Jurkat, Clone E6-1 (cell line): ENCODE measurements at regions not wholly inside any gene's neighbourhood (a gene's known extent, or its start where the extent isn't known, plus 50 kb on each side); places are given as distances from the start of the nearest gene placed in this dataset.

Experiments used
- DNase-seq: peaks from one replicate; pipeline ENCODE4 v3.0.0-alpha.2; 2011; ENCODE audit warnings: low read depth, low spot score
- H3K4me3 ChIP-seq: 2 replicates; pipeline ENCODE4 v1.5.1; 2011; ENCODE audit warnings: mild to moderate bottlenecking, low read length, control low read depth, moderate library complexity

DNA sequence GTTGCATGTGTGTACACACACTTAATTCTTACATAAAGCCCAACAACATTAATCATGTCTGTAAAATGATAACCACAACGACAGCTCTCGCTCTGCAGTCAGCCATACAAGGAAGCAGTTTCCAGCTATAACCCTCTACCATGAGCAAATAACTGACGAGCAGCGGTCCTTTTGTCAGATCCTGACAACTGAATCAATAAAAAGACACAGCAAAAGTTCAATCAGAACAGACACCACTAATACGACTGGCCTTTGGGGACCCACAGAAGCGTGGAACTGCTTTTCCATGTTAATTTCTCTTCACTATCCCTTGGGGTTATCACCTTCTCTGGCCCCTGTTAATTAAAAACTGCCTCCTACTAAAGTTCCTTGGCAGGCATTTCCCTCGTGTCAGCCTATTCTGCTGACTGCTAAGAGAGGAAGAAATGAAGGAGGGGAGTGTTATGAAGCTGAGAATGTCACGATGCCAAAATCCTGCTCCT is 722.8 kb upstream of the GRAMD2B start:
- DNase-seq: no peak

DNA sequence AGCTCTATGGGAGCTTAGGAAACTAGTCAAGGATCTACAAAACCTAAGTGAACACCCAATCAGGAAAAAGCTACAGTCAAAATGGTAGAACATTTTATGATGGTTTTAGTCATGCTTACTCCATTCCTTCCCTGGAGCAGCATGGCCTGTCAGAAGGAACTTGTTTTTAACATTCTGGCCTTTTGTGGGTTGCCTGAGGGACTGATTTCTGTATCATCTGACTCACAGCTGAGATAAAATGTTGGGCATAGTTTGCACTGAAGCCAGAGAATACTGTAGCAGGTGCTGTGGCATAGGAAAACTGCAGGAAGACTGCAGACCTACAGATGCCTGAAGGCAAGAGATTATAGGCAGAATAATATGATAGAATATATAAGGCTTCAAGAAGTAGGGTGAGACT is 719.6 kb upstream of the GRAMD2B start:
- no peak overlapping the region for H3K4me3 ChIP-seq
- DNase-seq: no peak

More for the DNA sequence above, 722.8 kb upstream of the GRAMD2B start:
- H3K4me3 ChIP-seq: no peak overlapping the region

DNA sequence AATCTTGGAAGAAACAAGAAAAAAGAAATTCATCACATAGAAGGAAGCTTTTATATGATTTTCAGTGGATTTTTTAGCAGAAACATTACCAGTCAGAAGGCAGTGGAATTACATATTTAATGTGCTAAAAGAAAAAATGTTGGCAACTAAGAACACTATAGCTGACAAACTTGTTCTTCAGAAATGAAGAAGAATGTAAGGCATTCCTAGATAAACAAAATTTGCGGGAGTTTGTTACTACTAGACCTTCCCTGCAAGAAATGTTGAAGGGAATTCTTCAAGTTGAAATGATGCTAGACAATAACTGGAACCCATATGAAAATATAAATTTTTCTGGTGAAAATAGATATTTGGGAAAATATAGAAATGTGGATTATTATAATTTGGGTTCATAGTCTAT is 718.3 kb upstream of the GRAMD2B start:
- no peak for DNase-seq
- H3K4me3 ChIP-seq: no peak overlapping the region

DNA sequence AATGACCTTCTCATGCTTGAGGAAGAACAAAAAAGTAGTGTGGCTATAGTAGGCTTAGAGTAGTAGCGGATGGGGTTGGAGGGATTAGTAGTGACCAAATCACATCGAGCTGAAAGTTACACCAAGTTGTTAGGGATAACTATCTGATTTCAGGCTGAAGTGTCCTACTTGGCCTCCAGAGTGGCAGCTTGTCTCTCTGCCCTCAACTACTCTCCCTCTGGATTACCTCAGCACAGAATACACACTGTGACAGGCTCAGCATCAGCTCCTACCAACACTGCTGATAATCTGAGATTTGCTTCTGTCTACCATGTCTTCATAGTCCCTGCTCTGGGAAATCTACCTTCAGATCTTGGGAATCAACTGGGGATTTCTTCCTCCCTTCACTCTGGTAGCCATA is 714.6 kb upstream of the GRAMD2B start:
- no peak for DNase-seq
- no peak overlapping the region for H3K4me3 ChIP-seq

DNA sequence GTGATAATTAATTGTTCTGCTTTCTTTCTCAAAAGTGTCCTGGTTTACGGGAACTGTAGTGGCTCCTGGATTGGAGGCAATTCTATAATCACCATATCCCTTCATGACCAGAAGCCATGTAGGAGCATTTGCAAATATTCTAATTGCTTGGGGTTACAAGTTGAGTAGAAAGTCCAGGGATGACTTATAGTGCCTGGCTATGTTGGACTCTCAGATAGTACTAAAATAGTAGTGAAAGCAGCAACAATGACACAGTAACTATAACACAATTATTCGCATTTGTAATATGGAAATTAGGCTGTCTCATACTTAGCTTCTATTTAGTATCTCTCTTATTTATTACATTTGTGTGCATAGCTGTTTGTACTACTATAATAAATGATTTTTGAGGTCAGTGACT is 712.5 kb upstream of the GRAMD2B start:
- DNase-seq: no peak
- H3K4me3 ChIP-seq: no peak overlapping the region

DNA sequence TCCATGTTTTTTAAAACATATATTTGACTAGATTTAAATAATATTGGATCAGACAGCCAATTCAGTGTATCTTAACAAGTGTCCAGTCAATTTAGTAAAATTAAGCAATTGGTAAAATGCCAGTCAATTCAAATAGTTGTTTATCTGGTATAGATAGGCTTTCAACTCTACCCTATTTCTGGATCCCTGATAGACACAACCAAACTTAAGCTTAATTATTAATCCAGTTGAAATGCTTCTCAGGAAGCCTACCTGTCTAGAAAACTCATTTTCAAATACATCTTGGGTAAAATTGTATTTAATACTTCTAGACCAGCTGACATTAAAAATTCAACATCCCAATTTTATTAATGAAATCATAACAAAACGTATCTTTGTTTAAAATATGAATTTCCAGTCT is 710.8 kb upstream of the GRAMD2B start:
- no peak overlapping the region for H3K4me3 ChIP-seq
- DNase-seq: no peak

DNA sequence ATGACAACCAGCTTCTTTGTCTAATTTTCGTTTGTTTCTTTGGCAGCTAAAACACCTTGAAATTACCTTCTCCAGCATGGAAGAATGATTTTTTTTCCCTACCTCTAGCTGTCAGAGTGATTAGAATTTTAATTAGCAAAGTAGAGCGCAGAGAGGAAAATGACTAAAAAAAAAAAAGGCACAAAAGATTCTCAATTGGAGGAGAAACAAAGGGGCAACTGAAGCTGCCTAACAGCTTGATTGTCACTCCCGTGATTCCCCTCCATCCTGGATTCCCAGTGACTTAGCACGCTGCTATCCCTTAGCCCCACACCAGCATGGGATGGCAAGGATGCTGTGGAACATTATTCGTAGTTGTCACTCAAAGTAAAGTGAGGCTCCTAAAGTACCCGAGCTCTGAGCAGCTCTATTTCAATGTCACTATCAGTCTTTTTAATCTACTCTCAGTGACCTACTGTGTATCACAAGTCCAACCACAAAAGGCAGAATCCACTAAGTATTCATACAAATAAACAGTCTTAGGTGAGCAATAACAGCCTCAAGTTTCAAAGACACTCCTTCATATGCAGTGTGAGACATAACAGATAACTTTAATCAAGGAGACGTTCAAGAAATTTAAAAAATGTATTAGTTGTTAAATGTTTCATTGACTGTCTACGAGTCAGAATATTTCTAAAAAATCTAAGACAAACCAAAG is 710.0 kb upstream of the GRAMD2B start:
- DNase-seq: no peak
- no peak overlapping the region for H3K4me3 ChIP-seq

DNA sequence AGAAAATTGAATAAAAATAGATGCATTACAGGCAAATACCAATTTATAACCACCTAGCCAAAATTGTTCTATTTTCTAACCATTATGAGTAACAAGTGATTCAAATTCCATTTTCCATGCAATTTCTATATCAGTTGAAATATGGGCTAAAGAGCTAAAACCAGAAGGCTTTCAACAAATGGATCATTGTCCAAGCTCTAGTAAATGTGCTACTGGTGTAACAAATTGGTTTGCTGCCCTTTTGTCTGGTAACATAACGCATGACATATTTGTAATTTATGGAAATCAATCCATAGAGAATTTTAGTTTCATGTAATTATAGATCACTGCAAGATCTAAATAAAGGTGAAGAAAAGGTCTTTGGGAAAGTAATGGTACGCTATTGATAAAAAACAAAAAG is 708.0 kb upstream of the GRAMD2B start:
- no peak for DNase-seq
- H3K4me3 ChIP-seq: no peak overlapping the region

DNA sequence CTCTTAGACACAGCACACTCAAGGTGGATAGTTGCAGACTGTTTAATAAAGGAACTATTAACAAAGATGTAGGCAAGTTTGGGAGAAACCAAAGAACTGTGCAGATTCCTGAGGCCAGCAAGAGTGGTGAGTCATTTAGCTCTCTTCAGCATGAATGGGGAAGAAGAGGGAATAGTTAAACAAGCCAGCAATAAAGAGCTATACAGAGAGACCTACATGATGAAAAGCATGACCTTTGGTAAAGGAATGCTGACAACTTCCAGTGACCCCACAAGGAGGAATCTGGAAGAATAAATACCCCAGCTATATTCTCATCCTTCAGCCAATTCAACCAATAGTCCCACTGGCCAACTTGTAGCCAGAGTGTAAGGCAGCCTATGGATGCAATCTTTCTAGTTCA is 706.0 kb upstream of the GRAMD2B start:
- no peak for DNase-seq

DNA sequence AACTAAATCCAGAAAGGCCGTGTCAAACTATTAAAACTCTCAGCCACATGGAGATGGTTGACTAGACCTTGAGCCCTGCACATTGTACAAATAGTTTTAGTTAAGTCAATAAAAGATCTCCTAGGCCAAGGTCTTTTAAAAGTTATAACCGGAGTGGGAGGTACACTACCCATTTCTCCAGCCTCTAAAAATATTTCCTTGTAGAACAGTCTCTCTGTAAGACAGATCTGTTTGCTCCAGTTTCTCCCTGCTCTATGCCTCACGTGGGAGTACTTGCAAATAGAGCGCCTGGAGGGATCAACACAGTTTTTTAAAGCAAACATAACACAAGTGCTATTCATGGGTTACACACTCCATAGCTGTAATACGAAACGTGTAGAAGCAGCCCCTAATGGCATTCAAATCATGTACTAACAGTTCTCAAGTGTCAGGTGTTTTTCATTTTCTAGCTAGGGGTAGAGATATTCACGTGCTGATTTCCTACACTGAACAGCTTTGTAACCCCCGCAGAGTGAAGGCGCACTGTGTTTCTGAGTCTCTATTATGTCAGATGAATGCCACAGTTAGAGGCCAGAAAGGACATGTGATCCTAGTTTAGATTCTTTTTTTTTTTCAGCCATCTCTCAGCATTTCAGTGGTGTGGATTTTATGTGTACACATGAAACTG is 703.4 kb upstream of the GRAMD2B start:
- no peak for DNase-seq
- H3K4me3 ChIP-seq: no peak overlapping the region

More for the DNA sequence above, 706.0 kb upstream of the GRAMD2B start:
- H3K4me3 ChIP-seq: no peak overlapping the region

DNA sequence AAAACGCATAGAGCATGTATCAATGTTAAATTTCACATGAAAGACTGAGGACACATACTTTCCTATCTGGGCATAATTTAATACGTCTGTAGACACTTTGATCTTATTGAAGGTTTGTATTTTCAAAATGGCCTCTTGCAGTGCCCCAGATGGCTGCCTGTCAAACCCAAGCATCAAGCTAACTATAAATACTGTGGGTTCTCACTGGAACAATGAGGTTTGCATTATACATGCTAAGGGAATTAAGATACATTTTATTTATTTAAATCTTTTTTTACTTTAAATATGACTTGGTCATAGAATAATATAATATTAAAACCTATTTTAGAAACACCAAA is 702.9 kb upstream of the GRAMD2B start:
- H3K4me3 ChIP-seq: no peak overlapping the region
- DNase-seq: no peak

DNA sequence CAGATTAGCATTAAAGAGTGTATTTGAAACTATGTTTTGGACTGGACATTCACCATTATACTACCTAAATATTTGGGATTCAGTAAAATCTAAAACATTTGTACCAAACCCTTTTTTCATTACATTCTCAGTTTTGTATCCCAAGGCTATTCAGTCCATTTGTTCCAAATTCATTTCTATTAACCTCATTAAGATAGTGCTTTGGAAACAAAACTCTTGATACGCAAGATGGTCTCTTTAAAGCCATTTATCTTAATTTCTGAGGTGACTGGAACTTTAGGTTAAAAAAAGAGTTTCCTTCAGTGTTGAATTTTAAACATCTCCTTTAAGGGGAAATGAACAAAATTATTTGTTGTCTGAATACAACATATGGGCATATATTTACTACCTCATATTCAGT is 702.5 kb upstream of the GRAMD2B start:
- no peak overlapping the region for H3K4me3 ChIP-seq
- DNase-seq: no peak

DNA sequence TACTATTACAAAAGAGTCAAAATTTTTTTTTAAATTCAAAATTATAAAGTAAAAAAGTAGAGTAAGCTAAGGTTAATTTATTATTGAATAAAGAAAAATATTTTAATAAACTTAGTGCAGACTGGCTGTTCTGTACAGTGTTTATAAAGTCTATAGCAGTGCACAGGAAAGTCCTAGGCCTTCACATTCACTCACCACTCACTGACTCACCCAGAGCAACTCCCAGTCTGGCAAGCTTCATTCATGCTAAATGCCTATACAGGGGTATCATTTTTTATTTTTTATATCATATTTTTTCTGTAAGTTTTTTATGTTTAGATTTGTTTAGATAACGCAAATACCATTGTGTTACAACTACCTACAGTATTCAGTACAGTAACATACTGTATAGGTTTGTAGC is 700.7 kb upstream of the GRAMD2B start:
- H3K4me3 ChIP-seq: no peak overlapping the region
- no peak for DNase-seq

DNA sequence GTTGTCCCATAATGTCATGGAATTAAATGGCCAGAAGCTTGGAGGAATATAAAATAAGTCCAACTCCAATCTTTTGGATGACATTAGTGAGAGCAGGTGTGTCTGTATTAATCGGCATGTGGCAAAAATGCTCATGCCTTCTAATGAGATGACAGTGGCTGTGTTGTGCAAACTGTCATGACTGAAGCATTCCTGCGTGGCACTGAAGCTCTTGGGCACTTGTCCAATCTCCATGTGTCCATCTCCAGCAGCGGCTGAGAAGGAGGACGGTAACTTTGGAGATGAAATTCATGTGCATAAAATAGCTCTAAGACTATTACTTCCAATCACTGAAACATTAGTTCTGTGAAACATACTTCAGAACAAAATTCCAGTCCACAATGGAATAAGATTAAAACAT is 697.5 kb upstream of the GRAMD2B start:
- DNase-seq: no peak
- H3K4me3 ChIP-seq: no peak overlapping the region

DNA sequence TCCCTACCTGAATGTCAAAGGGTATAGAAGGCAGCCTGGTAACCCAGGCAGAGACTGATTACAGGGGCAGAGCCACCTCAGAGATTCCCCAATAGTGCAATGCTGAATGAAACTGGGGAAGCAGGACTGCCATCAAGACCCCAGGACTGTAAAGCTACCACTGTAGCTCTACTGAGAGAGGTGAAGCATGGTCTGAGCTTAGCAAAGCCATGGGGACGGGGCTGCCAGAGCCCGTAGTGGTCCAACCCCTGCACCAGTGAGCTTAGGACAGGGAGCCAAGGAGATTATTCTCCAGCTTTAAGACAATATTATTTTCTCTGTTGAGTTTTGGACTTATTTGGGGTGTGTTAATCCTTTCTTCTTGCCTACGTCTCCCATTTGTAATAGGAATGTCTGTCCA is 679.3 kb upstream of the GRAMD2B start:
- H3K4me3 ChIP-seq: no peak overlapping the region

DNA sequence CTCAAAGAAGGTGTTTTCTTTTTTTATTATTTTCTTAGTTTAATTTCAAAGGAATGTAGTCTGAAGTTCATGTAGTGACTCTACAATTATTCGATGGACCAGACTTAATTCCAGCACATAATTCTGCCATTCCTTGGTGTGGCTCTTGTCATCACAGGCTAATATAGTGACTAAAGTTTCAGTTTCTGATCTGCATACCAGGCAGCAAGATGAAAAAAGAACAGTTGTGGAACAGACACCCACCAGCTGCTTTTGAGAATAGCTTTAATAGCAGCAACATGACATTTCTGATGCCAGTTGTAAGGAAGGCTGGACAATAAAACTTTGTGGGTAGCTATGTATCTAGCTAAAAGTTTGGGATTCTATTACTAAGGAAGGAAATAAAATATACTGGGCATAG is 676.3 kb upstream of the GRAMD2B start:
- no peak for DNase-seq
- no peak overlapping the region for H3K4me3 ChIP-seq

More for the DNA sequence above, 679.3 kb upstream of the GRAMD2B start:
- no peak for DNase-seq

DNA sequence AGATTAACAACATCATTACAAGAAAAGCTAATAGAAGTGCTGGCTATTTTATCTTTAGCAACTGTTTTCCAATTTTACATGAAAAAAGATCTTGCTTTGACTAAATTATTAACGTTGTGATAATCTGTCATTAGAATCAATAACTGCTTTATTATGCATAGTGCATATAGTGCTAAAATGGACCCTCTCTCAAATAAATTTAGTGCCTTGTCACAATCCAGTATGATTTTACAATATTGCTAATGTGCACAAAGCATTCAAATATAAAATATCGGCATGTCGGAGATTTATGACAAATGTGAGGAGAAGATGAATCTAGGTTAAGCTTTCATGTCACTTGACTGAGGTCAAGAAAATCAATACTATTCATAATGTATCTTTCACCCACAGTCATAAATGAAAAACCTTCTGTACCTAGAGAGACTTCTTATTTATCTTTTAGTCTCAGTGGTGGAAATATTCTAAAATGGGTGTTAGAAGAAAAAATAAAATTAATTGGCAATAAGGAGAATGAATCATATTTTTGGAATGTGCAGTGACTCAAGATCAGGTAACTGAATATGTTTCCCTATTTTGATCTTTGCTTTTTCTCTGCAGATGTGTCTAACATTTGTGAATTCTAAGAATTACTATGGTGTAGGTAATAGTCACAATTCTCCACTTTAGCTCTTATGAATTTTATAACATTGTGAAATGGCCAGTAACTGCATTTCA is 672.9 kb upstream of the GRAMD2B start:
- H3K4me3 ChIP-seq: no peak overlapping the region
- DNase-seq: no peak

DNA sequence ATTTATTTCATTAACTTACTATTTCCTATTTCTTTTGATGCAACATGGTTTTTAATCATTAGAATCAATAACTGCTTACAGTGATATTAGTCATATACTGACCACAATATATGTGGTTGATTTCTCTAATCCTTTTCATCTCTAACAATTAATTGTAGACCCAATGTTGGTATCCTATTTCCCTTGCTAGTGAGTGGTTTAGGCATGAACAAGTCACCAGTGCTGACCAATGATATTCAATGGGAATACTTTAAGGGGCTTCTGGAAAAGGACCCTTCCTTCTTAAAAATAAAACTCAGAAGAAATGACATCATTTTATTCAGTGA is 672.4 kb upstream of the GRAMD2B start:
- no peak for DNase-seq
- no peak overlapping the region for H3K4me3 ChIP-seq

DNA sequence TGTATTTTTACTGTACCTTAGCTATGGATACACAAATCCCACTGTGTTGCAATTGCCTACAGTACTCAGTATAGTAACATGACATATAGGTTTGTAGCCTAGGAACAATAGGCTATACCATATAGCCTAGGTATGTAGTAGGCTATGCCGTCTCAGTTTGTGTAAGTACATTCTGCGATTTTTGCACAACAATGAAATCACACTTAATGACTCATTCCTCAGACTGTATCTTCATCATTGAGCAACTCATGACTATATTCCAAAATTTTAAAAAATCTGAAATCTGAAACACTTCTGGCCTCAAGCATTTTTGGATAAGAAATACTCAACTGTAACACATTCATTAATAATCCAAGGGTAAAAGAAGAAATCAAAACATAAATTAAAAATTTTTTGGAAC is 666.8 kb upstream of the GRAMD2B start:
- no peak overlapping the region for H3K4me3 ChIP-seq
- no peak for DNase-seq

DNA sequence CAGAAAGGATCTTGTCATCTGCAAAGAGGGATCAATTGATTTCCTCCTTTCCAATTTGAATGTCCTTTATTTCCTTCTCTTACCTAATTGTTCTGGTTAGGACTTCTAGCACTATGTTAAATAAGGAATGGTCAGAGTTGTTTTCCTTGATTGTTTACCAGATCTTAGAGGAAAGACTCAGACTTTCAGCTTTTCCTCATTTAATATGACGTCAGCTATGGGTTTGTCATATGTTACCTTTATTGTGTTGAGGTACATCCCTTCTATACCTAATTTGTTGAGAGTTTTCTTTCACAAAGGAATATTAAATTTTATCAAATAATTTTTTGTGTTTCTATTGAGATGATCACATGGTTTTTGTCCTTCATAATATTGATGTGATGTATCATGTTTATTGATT is 656.5 kb upstream of the GRAMD2B start:
- DNase-seq: no peak
- no peak overlapping the region for H3K4me3 ChIP-seq

DNA sequence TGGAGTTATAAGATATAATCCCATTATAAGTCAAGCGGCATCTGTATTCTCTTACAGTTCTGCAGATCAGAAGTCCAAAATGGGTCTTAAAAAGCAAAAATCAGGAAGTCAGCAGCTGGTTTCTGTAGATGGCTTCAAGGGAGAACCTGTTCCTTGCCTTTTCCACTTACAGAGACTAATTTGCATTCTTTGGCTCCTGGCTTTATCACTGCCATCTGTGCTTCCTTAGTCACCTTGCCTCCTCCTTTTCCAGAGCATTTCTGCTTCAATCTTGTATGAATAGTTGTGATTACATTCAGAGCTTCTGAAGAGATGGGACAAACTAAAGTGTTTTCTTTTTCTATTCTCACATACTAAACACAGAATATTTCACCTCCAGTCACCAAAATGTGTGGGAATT is 647.3 kb upstream of the GRAMD2B start:
- DNase-seq: no peak

More for the DNA sequence above, 647.3 kb upstream of the GRAMD2B start:
- H3K4me3 ChIP-seq: no peak overlapping the region
